Epithelial cell of esophagus (primary cell): ENCODE measurements at regions not wholly inside any gene's neighbourhood (a gene's known extent, or its start where the extent isn't known, plus 50 kb on each side); places are given as distances from the start of the nearest gene placed in this dataset.

Source experiments
- DNase-seq: peaks from one replicate; pipeline ENCODE4 v3.0.0; 2010; ENCODE audit warnings: low read depth
- H3K4me3 ChIP-seq: 2 replicates; pipeline ENCODE4 v1.5.1; 2011; ENCODE audit warnings: mild to moderate bottlenecking, low read length, control low read depth
- CTCF ChIP-seq: IDR thresholded peaks from 2 replicates; pipeline ENCODE4 v1.5.1; 2011; ENCODE audit warnings: low read depth, mild to moderate bottlenecking, low read length, control low read depth, inconsistent platforms; ENCODE audit not compliant: insufficient read depth; ENCODE audit errors: missing control alignments

GRCh38 chr15:88307344-88307743, 50.8 kb upstream of the NTRK3 start:
- no peak overlapping the region for H3K4me3 ChIP-seq
- TF ChIP-seq CTCF, result no peak
- DNase-seq, result no peak
